ENCODE measurements at regions not wholly inside any gene's neighbourhood (a gene's known extent, or its start where the extent isn't known, plus 50 kb on each side); places are given as distances from the start of the nearest gene placed in this dataset.

GRCh38 chr5:74141053-74141452, 499.5 kb downstream of the ENC1 start:
- H3K27me3 ChIP-seq: no peaks in the 10 kb centered on the region
- DNase-seq: no peak
- intact Hi-C loops (cut with DNase I): no loop called here
- H3K4me1 ChIP-seq: no peaks in the 10 kb centered on the region
- no peak overlapping the region for H3K4me3 ChIP-seq
- no peaks in the 10 kb centered on the region for H3K36me3 ChIP-seq
- H3K27ac ChIP-seq: no peak overlapping the region
- TF ChIP-seq, protein P1, sequence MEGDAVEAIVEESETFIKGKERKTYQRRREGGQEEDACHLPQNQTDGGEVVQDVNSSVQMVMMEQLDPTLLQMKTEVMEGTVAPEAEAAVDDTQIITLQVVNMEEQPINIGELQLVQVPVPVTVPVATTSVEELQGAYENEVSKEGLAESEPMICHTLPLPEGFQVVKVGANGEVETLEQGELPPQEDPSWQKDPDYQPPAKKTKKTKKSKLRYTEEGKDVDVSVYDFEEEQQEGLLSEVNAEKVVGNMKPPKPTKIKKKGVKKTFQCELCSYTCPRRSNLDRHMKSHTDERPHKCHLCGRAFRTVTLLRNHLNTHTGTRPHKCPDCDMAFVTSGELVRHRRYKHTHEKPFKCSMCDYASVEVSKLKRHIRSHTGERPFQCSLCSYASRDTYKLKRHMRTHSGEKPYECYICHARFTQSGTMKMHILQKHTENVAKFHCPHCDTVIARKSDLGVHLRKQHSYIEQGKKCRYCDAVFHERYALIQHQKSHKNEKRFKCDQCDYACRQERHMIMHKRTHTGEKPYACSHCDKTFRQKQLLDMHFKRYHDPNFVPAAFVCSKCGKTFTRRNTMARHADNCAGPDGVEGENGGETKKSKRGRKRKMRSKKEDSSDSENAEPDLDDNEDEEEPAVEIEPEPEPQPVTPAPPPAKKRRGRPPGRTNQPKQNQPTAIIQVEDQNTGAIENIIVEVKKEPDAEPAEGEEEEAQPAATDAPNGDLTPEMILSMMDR (IDR thresholded peaks at IDR 0.05): no peak
- no peak overlapping the region for H3K9ac ChIP-seq (ENCODE audit: low read depth in 2 of 2, low read length in 2 of 2)
- H3K9me3 ChIP-seq: no peaks in the 10 kb centered on the region

GRCh38 chr5:74140409-74140808, 500.1 kb downstream of the ENC1 start:
- no peaks in the 10 kb centered on the region for H3K36me3 ChIP-seq

GRCh38 chr5:74139589-74139988, 500.9 kb downstream of the ENC1 start:
- no peak overlapping the region for H3K9ac ChIP-seq (ENCODE audit: low read depth in 2 of 2, low read length in 2 of 2)
- H3K4me1 ChIP-seq: no peaks in the 10 kb centered on the region
- intact Hi-C loops (cut with DNase I): no loop called here
- H3K27me3 ChIP-seq: no peaks in the 10 kb centered on the region
- H3K9me3 ChIP-seq: no peaks in the 10 kb centered on the region
- DNase-seq: no peak
- TF ChIP-seq, protein P1 (IDR thresholded peaks at IDR 0.05): no peak
- H3K4me3 ChIP-seq: no peak overlapping the region
- H3K36me3 ChIP-seq: no peaks in the 10 kb centered on the region
- no peak overlapping the region for H3K27ac ChIP-seq

More at GRCh38 chr5:74140409-74140808, 500.1 kb downstream of the ENC1 start:
- no peaks in the 10 kb centered on the region for H3K4me1 ChIP-seq
- no peak overlapping the region for H3K9ac ChIP-seq (ENCODE audit: low read depth in 2 of 2, low read length in 2 of 2)
- H3K27ac ChIP-seq: no peak overlapping the region
- H3K4me3 ChIP-seq: no peak overlapping the region
- intact Hi-C loops (cut with DNase I): no loop called here
- no peaks in the 10 kb centered on the region for H3K27me3 ChIP-seq
- no peak for DNase-seq
- no peaks in the 10 kb centered on the region for H3K9me3 ChIP-seq
- TF ChIP-seq, protein P1 (IDR thresholded peaks at IDR 0.05): no peak

DNA sequence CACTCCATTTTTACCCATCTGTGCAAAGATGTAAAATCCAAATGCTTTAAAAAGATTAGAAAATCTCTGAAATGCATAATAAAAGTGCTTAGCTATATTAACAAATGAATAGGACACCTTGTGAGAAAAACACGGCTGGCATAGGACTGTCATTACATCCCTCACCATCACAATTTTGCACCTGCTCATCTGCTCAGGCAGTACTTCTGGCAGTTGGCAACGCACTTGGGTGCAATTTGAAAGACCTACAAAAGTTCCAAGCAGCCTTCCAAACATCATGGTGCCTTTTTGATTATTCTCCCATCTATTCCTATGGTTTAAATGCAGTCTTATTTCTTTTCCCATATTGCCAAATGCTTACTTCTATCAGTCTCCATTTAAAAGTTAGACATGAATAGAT, 501.8 kb downstream of the ENC1 start:
- H3K27me3 ChIP-seq: no peaks in the 10 kb centered on the region
- H3K4me3 ChIP-seq: no peak overlapping the region
- intact Hi-C loops (cut with DNase I): no loop called here
- H3K9me3 ChIP-seq: no peaks in the 10 kb centered on the region
- no peak overlapping the region for H3K27ac ChIP-seq
- no peaks in the 10 kb centered on the region for H3K4me1 ChIP-seq
- H3K9ac ChIP-seq (ENCODE audit: low read depth in 2 of 2, low read length in 2 of 2): no peak overlapping the region
- TF ChIP-seq, protein P1 (IDR thresholded peaks at IDR 0.05): no peak
- DNase-seq: no peak
- no peaks in the 10 kb centered on the region for H3K36me3 ChIP-seq

GRCh38 chr5:74136276-74136825, 504.2 kb downstream of the ENC1 start:
- intact Hi-C loops (cut with DNase I): no loop called here
- no peak for DNase-seq

More at GRCh38 chr5:74136276-74136825, 504.2 kb downstream of the ENC1 start:
- Histone ChIP-seq H3K27me3 (no peaks in the 10 kb centered on the region), H3K9ac (ENCODE audit: low read depth in 2 of 2, low read length in 2 of 2) (no peak overlapping the region), H3K27ac (no peak overlapping the region), H3K4me1 (no peaks in the 10 kb centered on the region), H3K9me3 (no peaks in the 10 kb centered on the region), H3K4me3 (no peak overlapping the region), H3K36me3 (no peaks in the 10 kb centered on the region)
- TF ChIP-seq, protein P1 (IDR thresholded peaks at IDR 0.05): no peak

Data from colonic mucosa (tissue), 4 donors.